Upper lobe of left lung (tissue), 6 donors: ENCODE measurements at regions not wholly inside any gene's neighbourhood (a gene's known extent, or its start where the extent isn't known, plus 50 kb on each side); places are given as distances from the start of the nearest gene placed in this dataset.

Experiments
- ATAC-seq, 2 donors: fragments of 200-7000 bp; cut with Tn5 transposase; one replicate each; pipeline ENCODE4 v1.9.1; 2022; ENCODE audit warnings: mild to moderate bottlenecking in 2 of 2, moderate library complexity in 2 of 2; ENCODE audit not compliant: low FRiP score in 2 of 2
- DNase-seq, 2 donors: peaks; one replicate each; pipeline ENCODE4 v3.0.0-alpha.2; 2019 to 2020
- H3K27ac ChIP-seq, 4 donors: fragments of 200-600 bp; sonication (generic); one replicate each; pipeline ENCODE4 v1.5.1; 2016 to 2019
- H3K27me3 ChIP-seq, 4 donors: fragments of 200-600 bp; sonication (generic); one replicate each; pipeline ENCODE4 v1.5.1; 2017 to 2019
- H3K36me3 ChIP-seq, 4 donors: fragments of 200-600 bp; sonication (generic); one replicate each; pipeline ENCODE4 v1.5.1; 2016 to 2019
- H3K4me1 ChIP-seq, 4 donors: fragments of 200-600 bp; sonication (generic); one replicate each; pipeline ENCODE4 v1.5.1; 2018 to 2019
- H3K4me3 ChIP-seq, 4 donors: fragments of 200-600 bp; sonication (generic); one replicate each; pipeline ENCODE4 v1.5.1; 2017 to 2019; ENCODE audit warnings: mild to moderate bottlenecking in 2 of 4, moderate library complexity in 1 of 4
- H3K9me3 ChIP-seq, 4 donors: fragments of 200-600 bp; sonication (generic); one replicate each; pipeline ENCODE4 v1.5.1; 2018 to 2019
- EP300 ChIP-seq, 4 donors: sonication (generic); formaldehyde crosslinking; IDR thresholded peaks; one replicate each; pipeline ENCODE4 v1.5.1; 2017; ENCODE audit warnings: antibody characterized with exemption in 4 of 4, control low read depth in 2 of 4
- POLR2A ChIP-seq, 4 donors: fragments of 450-650 bp; IDR thresholded peaks; one replicate each; pipeline ENCODE4 v1.5.1; 2016 to 2017; ENCODE audit warnings: antibody characterized with exemption in 4 of 4, mild to moderate bottlenecking in 2 of 4
- POLR2AphosphoS5 ChIP-seq, 2 donors: sonication (generic); formaldehyde crosslinking; IDR thresholded peaks; one replicate each; pipeline ENCODE4 v1.5.1; 2017; ENCODE audit warnings: antibody characterized with exemption in 2 of 2
- WGBS, 2 donors: methylation state at CpG; one replicate each; pipeline ENCODE4 v1.1.5; 2017 to 2018; 5-methylcytosine and 5-hydroxymethylcytosine counted together
- TF ChIP-seq, protein P1 (sequence below), 6 experiments: fragments of 450-650 bp in 4 of 6; fragments of 200-600 bp in 2 of 6; sonication (generic) in 2 of 6; IDR thresholded peaks; one replicate each; pipeline ENCODE4 v1.5.1; 2016 to 2019; ENCODE audit warnings: antibody characterized with exemption in 6 of 6
- donor health status: DM: no; HTN: no; CAD: no; lungs with moderate emphysema.
- donor health status: DM: no; HTN: yes; CAD: no; lungs with severe emphysema.

DNA sequence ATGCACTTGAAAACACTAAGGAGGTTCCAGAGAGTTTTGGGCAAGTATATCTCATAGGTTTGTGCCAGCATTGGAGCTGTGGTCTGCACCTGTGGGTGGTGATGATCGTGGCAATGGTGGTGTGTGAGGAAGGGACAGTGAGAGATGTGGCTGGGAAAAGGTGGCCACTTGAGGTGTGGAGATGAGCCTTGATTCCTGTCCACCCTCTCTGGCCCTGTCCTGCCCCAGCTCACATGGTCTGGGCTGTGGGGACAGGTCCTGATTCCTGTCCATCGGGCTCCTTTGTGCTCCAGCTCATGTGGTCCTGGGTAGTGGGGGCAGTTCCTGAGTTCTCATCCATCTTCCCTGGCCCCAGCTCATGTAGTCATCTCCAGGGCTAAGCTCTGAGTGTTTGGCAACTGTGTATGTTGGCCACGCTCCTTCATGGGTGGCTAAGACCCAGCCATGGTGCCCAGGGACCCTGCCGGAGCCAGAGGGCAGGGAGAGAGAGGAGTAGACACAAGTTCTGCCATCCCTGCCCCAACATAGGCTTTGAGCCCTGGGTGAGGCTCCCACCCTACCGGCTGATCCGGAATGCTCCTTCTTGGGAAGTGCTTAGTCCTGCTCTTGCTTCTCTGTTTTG is 294.4 kb upstream of the HDAC4 start:
- WGBS, 2 donors = 88 to 92% methylated on average over 3 to 6 of the region's 6 CpGs
- H3K36me3 ChIP-seq = no peaks in the 10 kb centered on the region
- ATAC-seq = no peak

GRCh38 chr2:239694487-239694886 is 293.7 kb upstream of the HDAC4 start:
- WGBS, 2 donors = 63 to 81% methylated on average over 1 to 4 of the region's 4 CpGs
- H3K4me1 ChIP-seq = no peaks in the 10 kb centered on the region
- no peak overlapping the region for H3K27ac ChIP-seq
- DNase-seq (no peak), ATAC-seq (no peak)
- no peaks in the 10 kb centered on the region for H3K9me3 ChIP-seq
- H3K27me3 ChIP-seq = no peaks in the 10 kb centered on the region
- no peaks in the 10 kb centered on the region for H3K36me3 ChIP-seq
- TF ChIP-seq, protein P1, sequence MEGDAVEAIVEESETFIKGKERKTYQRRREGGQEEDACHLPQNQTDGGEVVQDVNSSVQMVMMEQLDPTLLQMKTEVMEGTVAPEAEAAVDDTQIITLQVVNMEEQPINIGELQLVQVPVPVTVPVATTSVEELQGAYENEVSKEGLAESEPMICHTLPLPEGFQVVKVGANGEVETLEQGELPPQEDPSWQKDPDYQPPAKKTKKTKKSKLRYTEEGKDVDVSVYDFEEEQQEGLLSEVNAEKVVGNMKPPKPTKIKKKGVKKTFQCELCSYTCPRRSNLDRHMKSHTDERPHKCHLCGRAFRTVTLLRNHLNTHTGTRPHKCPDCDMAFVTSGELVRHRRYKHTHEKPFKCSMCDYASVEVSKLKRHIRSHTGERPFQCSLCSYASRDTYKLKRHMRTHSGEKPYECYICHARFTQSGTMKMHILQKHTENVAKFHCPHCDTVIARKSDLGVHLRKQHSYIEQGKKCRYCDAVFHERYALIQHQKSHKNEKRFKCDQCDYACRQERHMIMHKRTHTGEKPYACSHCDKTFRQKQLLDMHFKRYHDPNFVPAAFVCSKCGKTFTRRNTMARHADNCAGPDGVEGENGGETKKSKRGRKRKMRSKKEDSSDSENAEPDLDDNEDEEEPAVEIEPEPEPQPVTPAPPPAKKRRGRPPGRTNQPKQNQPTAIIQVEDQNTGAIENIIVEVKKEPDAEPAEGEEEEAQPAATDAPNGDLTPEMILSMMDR (IDR thresholded peaks at IDR 0.05) = no peak
- TF ChIP-seq POLR2A (IDR thresholded peaks at IDR 0.05) = no peak
- TF ChIP-seq POLR2AphosphoS5 (IDR thresholded peaks at IDR 0.05) = no peak
- TF ChIP-seq EP300 (IDR thresholded peaks at IDR 0.05) = no peak
- H3K4me3 ChIP-seq = no peak overlapping the region

More for the DNA sequence above, 294.4 kb upstream of the HDAC4 start:
- no peaks in the 10 kb centered on the region for H3K27me3 ChIP-seq
- DNase-seq = no peak
- no peaks in the 10 kb centered on the region for H3K9me3 ChIP-seq
- no peak overlapping the region for H3K27ac ChIP-seq
- TF ChIP-seq POLR2A (IDR thresholded peaks at IDR 0.05) (no peak), EP300 (IDR thresholded peaks at IDR 0.05) (no peak), POLR2AphosphoS5 (IDR thresholded peaks at IDR 0.05) (no peak)
- TF ChIP-seq, protein P1 (IDR thresholded peaks at IDR 0.05) = no peak
- H3K4me1 ChIP-seq = no peaks in the 10 kb centered on the region
- H3K4me3 ChIP-seq = no peak overlapping the region

GRCh38 chr2:239693761-239694415 is 293.1 kb upstream of the HDAC4 start:
- no peaks in the 10 kb centered on the region for H3K27me3 ChIP-seq
- H3K4me1 ChIP-seq = no peaks in the 10 kb centered on the region
- no peak for ATAC-seq
- 79 to 91% methylated on average over 9 of the region's 9 CpGs for WGBS, 2 donors
- H3K4me3 ChIP-seq = no peak overlapping the region
- H3K27ac ChIP-seq = no peak overlapping the region
- H3K36me3 ChIP-seq = no peaks in the 10 kb centered on the region
- no peak for TF ChIP-seq POLR2A (IDR thresholded peaks at IDR 0.05)
- TF ChIP-seq POLR2AphosphoS5 (IDR thresholded peaks at IDR 0.05) = no peak
- TF ChIP-seq EP300 (IDR thresholded peaks at IDR 0.05) = no peak
- TF ChIP-seq, protein P1 (IDR thresholded peaks at IDR 0.05) = no peak
- no peak for DNase-seq
- H3K9me3 ChIP-seq = no peaks in the 10 kb centered on the region

DNA sequence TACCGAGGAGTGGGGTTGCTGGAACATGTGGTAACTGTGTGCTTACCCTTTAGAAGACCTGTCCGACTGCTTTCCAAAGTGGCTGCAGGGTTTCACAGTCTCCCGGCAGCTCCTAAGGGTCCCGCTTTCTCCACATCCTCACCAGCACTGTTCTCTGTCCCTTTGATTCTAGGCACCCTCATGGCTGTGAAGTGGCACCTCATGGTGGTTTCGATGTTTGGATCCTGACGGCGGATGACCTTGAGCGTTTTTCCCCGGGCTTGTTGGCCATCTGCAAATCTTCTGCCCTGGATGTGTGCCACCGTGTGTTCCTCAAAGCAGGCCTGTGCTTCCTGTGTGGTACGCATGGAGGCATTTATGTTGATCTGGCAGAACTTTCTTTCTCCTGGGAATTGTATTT is 292.5 kb upstream of the HDAC4 start:
- Histone ChIP-seq H3K9me3 (no peaks in the 10 kb centered on the region), H3K4me1 (peaks cover 0 to 1% (median 0%) of the 10 kb centered on the region in 4 donors), H3K27me3 (no peaks in the 10 kb centered on the region), H3K36me3 (no peaks in the 10 kb centered on the region), H3K27ac (no peak overlapping the region), H3K4me3 (no peak overlapping the region)
- TF ChIP-seq POLR2A (IDR thresholded peaks at IDR 0.05) (no peak), POLR2AphosphoS5 (IDR thresholded peaks at IDR 0.05) (no peak), EP300 (IDR thresholded peaks at IDR 0.05) (no peak)
- TF ChIP-seq, protein P1 (IDR thresholded peaks at IDR 0.05) = no peak
- no peak for DNase-seq
- WGBS, 2 donors = 76 to 83% methylated on average over 10 to 11 of the region's 11 CpGs
- no peak for ATAC-seq

GRCh38 chr2:239692919-239693318 is 292.1 kb upstream of the HDAC4 start:
- Histone ChIP-seq H3K27ac (no peak overlapping the region), H3K27me3 (no peaks in the 10 kb centered on the region), H3K4me3 (no peak overlapping the region), H3K36me3 (no peaks in the 10 kb centered on the region), H3K4me1 (peaks cover 0 to 4% (median 0%) of the 10 kb centered on the region in 4 donors), H3K9me3 (no peaks in the 10 kb centered on the region)
- WGBS, 2 donors = 84 to 88% methylated on average over 7 of the region's 7 CpGs
- no peak for DNase-seq
- no peak for ATAC-seq
- TF ChIP-seq, protein P1 (IDR thresholded peaks at IDR 0.05) = no peak
- no peak for TF ChIP-seq POLR2A (IDR thresholded peaks at IDR 0.05)
- no peak for TF ChIP-seq EP300 (IDR thresholded peaks at IDR 0.05)
- TF ChIP-seq POLR2AphosphoS5 (IDR thresholded peaks at IDR 0.05) = no peak
